AG04449 (cell line): ENCODE measurements at regions not wholly inside any gene's neighbourhood (a gene's known extent, or its start where the extent isn't known, plus 50 kb on each side); places are given as distances from the start of the nearest gene placed in this dataset.

Experiments used
- CTCF ChIA-PET: fragments of 350-600 bp; formaldehyde crosslinking; extraction: SDS; loops from one replicate; lab custom pipeline; 2021; ENCODE audit warnings: antibody characterized with exemption; lab: Yijun Ruan, JAX
- POLR2A ChIA-PET: fragments of 400-600, 350-600 bp; formaldehyde crosslinking; extraction: SDS; loops from one replicate; lab custom pipeline; 2020; ENCODE audit warnings: antibody characterized with exemption, inconsistent platforms; lab: Yijun Ruan, JAX
- DNase-seq: peaks from one replicate; pipeline ENCODE4 v3.0.0-alpha.2; 2010; ENCODE audit warnings: low read depth, low spot score
- H3K4me3 ChIP-seq: 2 replicates; pipeline ENCODE4 v1.5.1; 2011; ENCODE audit warnings: low read depth, mild to moderate bottlenecking, control low read depth, low read length
- TF ChIP-seq, protein P1 (sequence below): IDR thresholded peaks from one replicate; pipeline ENCODE4 v1.5.1; 2011; ENCODE audit warnings: mild to moderate bottlenecking, moderate library complexity, low read length, control low read depth, inconsistent platforms; ENCODE audit not compliant: insufficient read depth; ENCODE audit errors: missing control alignments

DNA sequence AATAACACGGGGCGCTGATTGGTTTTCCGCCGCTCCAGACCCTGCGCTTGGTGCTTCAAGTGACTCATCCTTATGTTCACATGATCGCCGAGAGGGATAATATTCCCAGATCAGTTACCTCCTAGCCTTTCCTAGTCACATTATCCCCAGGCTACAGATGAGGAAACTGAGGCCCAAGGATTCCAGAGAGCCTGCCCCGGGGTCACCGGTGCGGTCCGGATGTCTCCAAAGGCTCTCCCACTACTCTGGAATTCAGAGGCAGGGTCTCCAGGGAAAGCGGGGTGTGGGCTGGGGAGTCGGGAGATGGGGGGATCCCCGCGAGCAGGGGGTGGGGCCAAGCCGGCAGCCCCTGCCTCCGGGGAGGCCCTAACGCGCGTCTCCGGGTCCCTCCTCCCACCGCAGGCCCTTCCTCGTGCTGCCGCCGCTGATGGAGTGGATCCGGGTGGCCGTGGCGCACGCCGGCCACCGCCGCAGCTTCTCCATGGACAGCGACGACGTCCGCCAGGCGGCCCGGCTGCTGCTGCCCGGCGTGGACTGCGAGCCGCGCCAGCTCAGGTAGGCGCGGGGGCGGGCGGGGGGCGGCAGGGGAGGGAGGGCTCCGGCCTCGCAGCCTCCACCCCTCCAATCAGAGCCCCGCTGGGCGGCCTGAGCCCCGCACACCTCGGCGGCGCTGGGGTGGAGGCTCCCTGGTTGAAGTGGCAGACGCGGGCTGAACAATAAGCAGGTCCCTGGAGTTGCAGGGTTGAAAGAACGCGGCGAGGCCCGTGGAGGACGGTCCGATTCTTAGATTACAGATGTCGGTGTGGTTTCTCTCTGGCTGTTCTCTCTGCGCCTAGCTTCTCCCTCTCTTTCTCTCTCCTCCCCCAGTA, 104.6 kb upstream of the PWP1 start:
- DNase-seq: no peak
- peak overlapping the region; percentile 30 for H3K4me3 ChIP-seq
- TF ChIP-seq, protein P1, sequence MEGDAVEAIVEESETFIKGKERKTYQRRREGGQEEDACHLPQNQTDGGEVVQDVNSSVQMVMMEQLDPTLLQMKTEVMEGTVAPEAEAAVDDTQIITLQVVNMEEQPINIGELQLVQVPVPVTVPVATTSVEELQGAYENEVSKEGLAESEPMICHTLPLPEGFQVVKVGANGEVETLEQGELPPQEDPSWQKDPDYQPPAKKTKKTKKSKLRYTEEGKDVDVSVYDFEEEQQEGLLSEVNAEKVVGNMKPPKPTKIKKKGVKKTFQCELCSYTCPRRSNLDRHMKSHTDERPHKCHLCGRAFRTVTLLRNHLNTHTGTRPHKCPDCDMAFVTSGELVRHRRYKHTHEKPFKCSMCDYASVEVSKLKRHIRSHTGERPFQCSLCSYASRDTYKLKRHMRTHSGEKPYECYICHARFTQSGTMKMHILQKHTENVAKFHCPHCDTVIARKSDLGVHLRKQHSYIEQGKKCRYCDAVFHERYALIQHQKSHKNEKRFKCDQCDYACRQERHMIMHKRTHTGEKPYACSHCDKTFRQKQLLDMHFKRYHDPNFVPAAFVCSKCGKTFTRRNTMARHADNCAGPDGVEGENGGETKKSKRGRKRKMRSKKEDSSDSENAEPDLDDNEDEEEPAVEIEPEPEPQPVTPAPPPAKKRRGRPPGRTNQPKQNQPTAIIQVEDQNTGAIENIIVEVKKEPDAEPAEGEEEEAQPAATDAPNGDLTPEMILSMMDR: no peak
- CTCF ChIA-PET: interaction anchor here (1.4 to 4.8 kb wide), 2 partner anchors 29 to 452 kb away, joined by 4 to 15 read pairs; no protein-coding TSS in a partner anchor
- POLR2A ChIA-PET: no interaction called here

DNA sequence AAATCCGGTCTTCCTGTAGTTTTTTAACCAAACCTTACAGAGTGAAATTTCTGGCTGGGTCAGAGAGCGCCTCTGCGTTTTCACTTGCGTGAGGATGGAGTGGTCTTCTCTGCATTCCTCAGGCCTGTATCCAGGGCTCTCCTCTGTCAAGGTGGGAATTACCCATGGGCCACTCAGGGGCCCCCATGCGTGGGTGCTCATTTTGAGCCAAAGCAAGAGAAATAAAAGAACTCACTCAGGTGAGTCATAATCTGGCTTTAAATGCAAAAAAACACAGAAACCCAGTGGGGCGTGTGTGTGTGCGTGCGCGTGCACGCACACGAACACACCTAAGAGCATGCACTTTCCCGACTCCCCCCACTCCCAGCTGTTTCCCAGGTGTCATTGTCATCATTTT, 104.0 kb upstream of the PWP1 start:
- no peak overlapping the region; the same call in 1 of the 2 replicates for H3K4me3 ChIP-seq
- TF ChIP-seq, protein P1: no peak
- POLR2A ChIA-PET: no interaction called here
- DNase-seq: no peak
- CTCF ChIA-PET: interaction anchor here (1.2 to 4.8 kb wide), 3 partner anchors 26 to 452 kb away, joined by 3 to 15 read pairs (median 4); no protein-coding TSS in a partner anchor

DNA sequence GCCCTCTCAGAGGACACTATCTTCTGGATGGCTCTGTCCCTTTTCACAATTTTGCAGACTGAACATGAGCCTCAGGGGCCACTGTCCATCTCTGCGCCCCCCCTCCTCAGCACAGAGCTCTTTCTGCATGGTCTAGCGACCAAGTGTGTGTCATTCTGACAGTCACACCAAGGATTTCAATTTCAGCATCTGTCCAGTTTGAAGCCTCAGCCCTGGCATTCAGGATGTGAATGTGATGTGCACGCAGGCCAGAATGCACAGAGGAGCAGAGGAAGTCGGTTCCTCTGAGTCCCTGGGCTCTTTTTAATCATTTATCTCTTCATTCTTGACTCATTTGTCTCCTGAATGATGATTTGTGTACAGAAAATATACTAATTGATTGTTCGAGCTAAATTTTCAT, 102.0 kb upstream of the PWP1 start:
- no peak for DNase-seq
- TF ChIP-seq, protein P1: no peak
- H3K4me3 ChIP-seq: no peak overlapping the region
- POLR2A ChIA-PET: no interaction called here
- CTCF ChIA-PET: interaction anchor here (0.8 to 4.8 kb wide), 6 partner anchors 9 to 452 kb away, joined by 3 to 15 read pairs (median 5); no protein-coding TSS in a partner anchor

DNA sequence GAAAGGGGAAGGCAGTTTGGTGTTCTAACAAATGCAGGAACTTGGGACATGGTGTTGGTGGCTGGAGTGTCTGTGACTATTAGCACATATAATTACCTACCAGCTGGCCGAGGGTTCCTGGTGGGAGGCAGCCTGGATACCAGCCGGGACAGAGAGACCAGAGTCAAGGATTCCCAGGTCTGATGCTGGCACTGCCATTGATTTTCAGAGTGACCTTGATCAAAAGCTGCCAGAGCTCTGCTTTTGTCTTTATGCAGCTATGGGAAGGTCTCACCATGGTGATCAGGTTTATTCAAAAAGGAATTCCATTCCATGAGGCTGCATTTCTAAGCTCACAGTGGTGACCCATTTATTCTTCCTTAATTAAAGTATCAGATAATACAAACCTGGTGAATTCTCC, 101.0 kb upstream of the PWP1 start:
- POLR2A ChIA-PET: no interaction called here
- CTCF ChIA-PET: interaction anchor here (1.4 to 4.8 kb wide), 5 partner anchors 13 to 453 kb away, joined by 3 to 15 read pairs (median 5); no protein-coding TSS in a partner anchor
- DNase-seq: no peak
- TF ChIP-seq, protein P1: no peak
- H3K4me3 ChIP-seq: no peak overlapping the region

DNA sequence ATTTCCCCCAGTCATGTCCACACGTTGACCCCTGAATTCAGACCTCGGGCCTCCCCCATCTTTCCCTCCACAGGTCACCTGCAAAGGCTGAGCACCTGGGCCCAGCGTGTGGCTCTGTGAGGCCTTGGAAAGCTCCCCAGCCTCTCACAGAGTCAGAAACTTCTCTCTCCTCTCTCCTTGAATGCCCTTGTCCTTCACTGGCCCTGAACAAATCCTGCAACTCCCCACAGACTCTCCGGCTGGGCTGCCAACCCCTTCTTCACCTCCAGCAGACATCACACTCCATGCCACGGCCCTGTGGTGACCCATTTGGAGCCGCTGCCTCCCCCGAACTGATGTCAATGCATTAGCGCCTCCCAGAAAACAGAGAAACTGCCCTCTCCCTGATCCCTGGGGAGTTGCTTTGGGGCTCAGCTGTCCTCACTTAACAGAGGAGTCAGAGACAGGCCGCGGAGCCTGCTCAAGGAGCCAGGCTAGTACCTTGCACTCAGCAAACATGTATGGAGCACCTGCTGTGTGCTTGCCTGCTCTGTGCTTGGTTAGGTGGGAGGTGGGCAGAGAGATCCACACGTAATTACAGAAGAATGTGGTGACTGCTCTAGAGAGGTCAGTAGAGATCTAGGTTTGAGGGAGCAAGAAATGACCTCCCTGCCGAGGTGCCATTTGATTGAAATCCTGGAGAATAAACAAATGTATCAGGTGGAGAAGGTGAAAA, 99.2 kb upstream of the PWP1 start:
- DNase-seq: no peak
- H3K4me3 ChIP-seq: no peak overlapping the region
- TF ChIP-seq, protein P1: no peak
- POLR2A ChIA-PET: no interaction called here
- CTCF ChIA-PET: interaction anchor here (1.0 to 4.8 kb wide), 2 partner anchors 24 to 455 kb away, joined by 3 to 15 read pairs; no protein-coding TSS in a partner anchor
